OCI-LY1 (cell line): ENCODE measurements at regions not wholly inside any gene's neighbourhood (a gene's known extent, or its start where the extent isn't known, plus 50 kb on each side); places are given as distances from the start of the nearest gene placed in this dataset.
"Not testable (repeated sequence)": the region's sequence is repeated elsewhere in the genome, so short reads cannot be mapped to it uniquely, and the experiment has no call there.

Experiments used
- EZH2 ChIP-seq: fragments of 200-600 bp; sonication (generic), shearing (Covaris generic); IDR thresholded peaks from 2 replicates; pipeline ENCODE4 v1.8.0; 2017; ENCODE audit warnings: borderline replicate concordance, mixed run types, mild to moderate bottlenecking, antibody characterized with exemption, low read length, moderate library complexity, mixed read lengths
- TF ChIP-seq, protein P1 (sequence below): fragments of 200-600 bp; sonication (generic), shearing (Covaris generic); IDR thresholded peaks from 2 replicates; pipeline ENCODE4 v1.5.1; 2017; ENCODE audit warnings: mild to moderate bottlenecking, antibody characterized with exemption, low read length, moderate library complexity, mixed read lengths

DNA sequence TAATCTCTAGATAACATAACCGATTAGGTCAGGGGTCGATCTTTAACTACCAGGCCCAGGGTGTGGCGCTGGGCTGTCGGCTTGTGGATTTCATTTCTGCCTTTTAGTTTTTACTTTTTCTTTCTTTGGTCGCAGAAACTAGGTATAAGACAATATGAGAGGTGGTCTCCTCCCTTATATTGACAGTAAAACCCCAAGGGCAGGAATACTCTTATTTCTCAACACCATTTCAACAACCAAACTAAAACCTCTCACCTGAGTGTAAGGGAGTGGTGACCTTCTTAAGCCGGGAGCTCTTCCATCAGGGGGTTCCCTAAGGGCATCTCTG, 144.4 kb upstream of the GRK3 start:
- TF ChIP-seq, protein P1, sequence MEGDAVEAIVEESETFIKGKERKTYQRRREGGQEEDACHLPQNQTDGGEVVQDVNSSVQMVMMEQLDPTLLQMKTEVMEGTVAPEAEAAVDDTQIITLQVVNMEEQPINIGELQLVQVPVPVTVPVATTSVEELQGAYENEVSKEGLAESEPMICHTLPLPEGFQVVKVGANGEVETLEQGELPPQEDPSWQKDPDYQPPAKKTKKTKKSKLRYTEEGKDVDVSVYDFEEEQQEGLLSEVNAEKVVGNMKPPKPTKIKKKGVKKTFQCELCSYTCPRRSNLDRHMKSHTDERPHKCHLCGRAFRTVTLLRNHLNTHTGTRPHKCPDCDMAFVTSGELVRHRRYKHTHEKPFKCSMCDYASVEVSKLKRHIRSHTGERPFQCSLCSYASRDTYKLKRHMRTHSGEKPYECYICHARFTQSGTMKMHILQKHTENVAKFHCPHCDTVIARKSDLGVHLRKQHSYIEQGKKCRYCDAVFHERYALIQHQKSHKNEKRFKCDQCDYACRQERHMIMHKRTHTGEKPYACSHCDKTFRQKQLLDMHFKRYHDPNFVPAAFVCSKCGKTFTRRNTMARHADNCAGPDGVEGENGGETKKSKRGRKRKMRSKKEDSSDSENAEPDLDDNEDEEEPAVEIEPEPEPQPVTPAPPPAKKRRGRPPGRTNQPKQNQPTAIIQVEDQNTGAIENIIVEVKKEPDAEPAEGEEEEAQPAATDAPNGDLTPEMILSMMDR: not testable (repeated sequence)
- TF ChIP-seq EZH2: not testable (repeated sequence)
